ENCODE measurements at regions not wholly inside any gene's neighbourhood (a gene's known extent, or its start where the extent isn't known, plus 50 kb on each side); places are given as distances from the start of the nearest gene placed in this dataset.
"Not testable (repeated sequence)": the region's sequence is repeated elsewhere in the genome, so short reads cannot be mapped to it uniquely, and the experiment has no call there.

GRCh38 chr6:80544555-80544954 lies 438.1 kb downstream of the BCKDHB start:
- no peak for DNase-seq (ENCODE audit: low read depth)

- DNase-seq (ENCODE audit: low read depth), result no peak
Measured at GRCh38 chr6:80543598-80544222, 437.2 kb downstream of the BCKDHB start.

GRCh38 chr6:80543151-80543550 lies 436.7 kb downstream of the BCKDHB start:
- DNase-seq (ENCODE audit: low read depth), result no peak

GRCh38 chr6:80541886-80542285 lies 435.4 kb downstream of the BCKDHB start:
- DNase-seq (ENCODE audit: low read depth), result no peak

- peak; percentile 38 for DNase-seq (ENCODE audit: low read depth)
Measured at GRCh38 chr6:80541181-80541580, 434.7 kb downstream of the BCKDHB start.

GRCh38 chr6:80540700-80541099 lies 434.2 kb downstream of the BCKDHB start:
- DNase-seq (ENCODE audit: low read depth), result no peak

GRCh38 chr6:80537118-80537972 lies 430.9 kb downstream of the BCKDHB start:
- no peak for DNase-seq (ENCODE audit: low read depth)

GRCh38 chr6:80535914-80536565 lies 429.6 kb downstream of the BCKDHB start:
- peak; percentile 27 for DNase-seq (ENCODE audit: low read depth)

GRCh38 chr6:80531681-80532619 lies 425.5 kb downstream of the BCKDHB start:
- DNase-seq (ENCODE audit: low read depth), result peak; percentile 40

GRCh38 chr6:80530103-80530502 lies 423.6 kb downstream of the BCKDHB start:
- DNase-seq (ENCODE audit: low read depth), result peak; percentile 58

- peak; percentile 58 for DNase-seq (ENCODE audit: low read depth)
Measured at GRCh38 chr6:80528115-80528514, 421.6 kb downstream of the BCKDHB start.

- no peak for DNase-seq (ENCODE audit: low read depth)
Measured at GRCh38 chr6:80527552-80528052, 421.1 kb downstream of the BCKDHB start.

GRCh38 chr6:80523531-80523997 lies 417.1 kb downstream of the BCKDHB start:
- no peak for DNase-seq (ENCODE audit: low read depth)

- no peak for DNase-seq (ENCODE audit: low read depth)
Measured at GRCh38 chr6:80523010-80523409, 416.5 kb downstream of the BCKDHB start.

GRCh38 chr6:80522576-80522975 lies 416.1 kb downstream of the BCKDHB start:
- DNase-seq (ENCODE audit: low read depth), result no peak

GRCh38 chr6:80519811-80520594 lies 413.5 kb downstream of the BCKDHB start:
- peak; percentile 85 for DNase-seq (ENCODE audit: low read depth)

- DNase-seq (ENCODE audit: low read depth), result no peak
Measured at GRCh38 chr6:80517525-80517924, 411.1 kb downstream of the BCKDHB start.

- not testable (repeated sequence) for DNase-seq (ENCODE audit: low read depth)
Measured at GRCh38 chr6:80510521-80510920, 404.1 kb downstream of the BCKDHB start.

GRCh38 chr6:80508885-80509630 lies 402.6 kb downstream of the BCKDHB start:
- peak; percentile 63 for DNase-seq (ENCODE audit: low read depth)

- DNase-seq (ENCODE audit: low read depth), result no peak
Measured at GRCh38 chr6:80504882-80505281, 398.4 kb downstream of the BCKDHB start.

Data from fibroblast of gingiva (primary cell).